PC-3 (cell line): ENCODE measurements at regions not wholly inside any gene's neighbourhood (a gene's known extent, or its start where the extent isn't known, plus 50 kb on each side); places are given as distances from the start of the nearest gene placed in this dataset.

ENCODE experiments used
- CTCF ChIP-seq: fragments of 300-600 bp; sonication (generic); conservative IDR thresholded peaks from 2 replicates; pipeline ENCODE4 v1.5.1; 2017; ENCODE audit warnings: antibody characterized with exemption, low read depth, mild to moderate bottlenecking, low read length
- EZH2 ChIP-seq: fragments of 300-600 bp; sonication (generic); IDR thresholded peaks from one replicate; pipeline ENCODE4 v1.6.1; 2017; ENCODE audit warnings: antibody characterized with exemption, mild to moderate bottlenecking, low read length; ENCODE audit not compliant: unreplicated experiment

- no peak for TF ChIP-seq CTCF
- no peak for TF ChIP-seq EZH2
Measured at GRCh38 chr5:166172597-166172996, 2118.8 kb upstream of the WWC1 start.
